HepG2 (cell line): ENCODE measurements at regions not wholly inside any gene's neighbourhood (a gene's known extent, or its start where the extent isn't known, plus 50 kb on each side); places are given as distances from the start of the nearest gene placed in this dataset.

Experiments
- ATAC-seq: fragments of 200-7000 bp; cut with Tn5 transposase; 3 replicates; pipeline ENCODE4 v1.9.1; 2020; ENCODE audit warnings: mild to moderate bottlenecking, moderate library complexity
- BruUV-seq: library from RNA; stranded (reverse); fragments of 400-500 nt; replicated peaks from 2 replicates; lab custom pipeline; 2021; lab: Mats Ljungman, UMichigan
- CTCF ChIA-PET: fragments of 300-600 bp; formaldehyde crosslinking; extraction: SDS; loops from one replicate; lab custom pipeline; 2021; ENCODE audit warnings: low total read pairs, inconsistent platforms, low intra/inter-chr PET ratio; lab: Yijun Ruan, JAX
- POLR2A ChIA-PET: fragments of 350-600 bp; sonication (Branson Sonifier 250); formaldehyde crosslinking; loops from one replicate; lab custom pipeline; 2020; ENCODE audit warnings: antibody characterized with exemption, inconsistent platforms; lab: Yijun Ruan, JAX
- DNase-seq: peaks from one replicate; pipeline ENCODE4 v3.0.0-alpha.2; 2015; ENCODE audit warnings: low spot score
- FAIRE-seq: peaks from 3 replicates; lab custom pipeline; 2011; peaks lifted over from hg19 to GRCh38; lab: Jason Lieb, UNC
- H2AFZ ChIP-seq: one replicate; pipeline ENCODE4 v1.6.1; 2011; ENCODE audit warnings: low read length, inconsistent platforms
- H3K27ac ChIP-seq: fragments of 300-600 bp; 3 replicates; pipeline ENCODE4 v1.8.0; 2011; ENCODE audit warnings: mixed run types, mild to moderate bottlenecking, mixed read lengths, low read length, inconsistent platforms; ENCODE audit not compliant: insufficient read depth; ENCODE audit errors: extremely low read length
- H3K27me3 ChIP-seq, 2 experiments: fragments of 200-600 bp in 1 of 2; 2 replicates in 1 of 2; 3 replicates in 1 of 2; pipeline versions ENCODE4 v1.6.0 to v1.8.0; 2011; ENCODE audit warnings: low read length in 2 of 2, mild to moderate bottlenecking in 2 of 2, moderate library complexity in 2 of 2, inconsistent platforms in 1 of 2; ENCODE audit not compliant: insufficient read depth in 2 of 2, control insufficient read depth in 1 of 2
- H3K36me3 ChIP-seq, 2 experiments: fragments of 200-600 bp in 1 of 2; replicated peaks in 1 of 2; 2 replicates in 1 of 2; 3 replicates in 1 of 2; pipeline versions ENCODE4 v1.5.1 to v1.8.0; 2011; ENCODE audit warnings: low read length in 2 of 2, inconsistent platforms in 1 of 2; ENCODE audit not compliant: insufficient read depth in 2 of 2, control insufficient read depth in 1 of 2
- H3K4me1 ChIP-seq: 2 replicates; pipeline ENCODE4 v1.5.1; 2012; ENCODE audit warnings: low read length, inconsistent platforms; ENCODE audit not compliant: insufficient read depth
- H3K4me2 ChIP-seq: 2 replicates; pipeline ENCODE4 v1.6.0; 2011; ENCODE audit warnings: low read depth, low read length, inconsistent platforms
- H3K4me3 ChIP-seq, 3 experiments: fragments of 200-600 bp in 1 of 3; sonication (generic), shearing (Covaris generic) in 1 of 3; replicated peaks in 1 of 3; 2 replicates each; pipeline ENCODE4 v1.5.1; 2011 to 2016; ENCODE audit warnings: low read length in 3 of 3, inconsistent platforms in 2 of 3, low read depth in 2 of 3, mild to moderate bottlenecking in 2 of 3, control low read depth in 1 of 3, mixed read lengths in 1 of 3; ENCODE audit not compliant: insufficient read depth in 1 of 3
- H3K79me2 ChIP-seq: one replicate; pipeline ENCODE4 v1.6.1; 2011; ENCODE audit warnings: low read length, inconsistent platforms; ENCODE audit not compliant: insufficient read depth
- H3K9ac ChIP-seq: 2 replicates; pipeline ENCODE4 v1.6.0; 2011; ENCODE audit warnings: mild to moderate bottlenecking, low read depth, low read length, inconsistent platforms; ENCODE audit not compliant: insufficient read depth
- H3K9me3 ChIP-seq: 2 replicates; pipeline ENCODE4 v1.5.1; 2012; ENCODE audit warnings: mild to moderate bottlenecking, low read length
- H4K20me1 ChIP-seq: 2 replicates; pipeline ENCODE4 v1.6.0; 2011; ENCODE audit warnings: inconsistent platforms, mild to moderate bottlenecking, low read length, moderate library complexity; ENCODE audit not compliant: insufficient read depth
- CSRNP1 ChIP-seq: sonication (generic); formaldehyde crosslinking; IDR thresholded peaks from 2 replicates; pipeline ENCODE4 v1.8.1; 2023; ENCODE audit warnings: mild to moderate bottlenecking, missing genetic modification reagents
- KLF6 ChIP-seq: IDR thresholded peaks from 2 replicates; pipeline ENCODE4 v1.8.0; 2016; ENCODE audit warnings: missing biosample characterization, missing genetic modification reagents
- MTERF4 ChIP-seq: sonication (generic); formaldehyde crosslinking; IDR thresholded peaks from 2 replicates; pipeline ENCODE4 v1.8.0; 2023; ENCODE audit warnings: mild to moderate bottlenecking, missing genetic modification reagents
- TP53 ChIP-seq: sonication (generic); formaldehyde crosslinking; conservative IDR thresholded peaks from 2 replicates; pipeline ENCODE4 v1.4.0; 2020; ENCODE audit warnings: missing genetic modification reagents
- ZNF563 ChIP-seq: sonication (generic); formaldehyde crosslinking; IDR thresholded peaks from 2 replicates; pipeline ENCODE4 v1.8.0; 2022; ENCODE audit warnings: mild to moderate bottlenecking, moderate library complexity, missing genetic modification reagents
- ZNF891 ChIP-seq: sonication (generic); formaldehyde crosslinking; IDR thresholded peaks from 2 replicates; pipeline ENCODE4 v1.5.0; 2020; ENCODE audit warnings: mild to moderate bottlenecking, missing genetic modification reagents
- WGBS: methylation state at CpG from one replicate; pipeline ENCODE4 v1.1.6; 2017; ENCODE audit warnings: low lambda C conversion rate; 5-methylcytosine and 5-hydroxymethylcytosine counted together
- in situ Hi-C: cut with HindIII; loops from 2 replicates; pipeline ENCODE4 v1.10.0; 2017; ENCODE audit warnings: low pct_unique_long_range_greater_than_20kb; ENCODE audit not compliant: extremely low pct_ligation_motif_present
- intact Hi-C: fragments of 100-400 bp; cut with micrococcal nuclease; formaldehyde crosslinking; loops from one replicate; pipeline ENCODE4 v1.10.0; 2022; ENCODE audit not compliant: unreplicated experiment

- TF ChIP-seq MTERF4 (CRISPR knock-in tag) = no peak
Measured at GRCh38 chr4:33437406-33437805, 2717.2 kb downstream of the PCDH7 start (continued).

GRCh38 chr4:33446953-33447352 lies 2726.8 kb downstream of the PCDH7 start:
- in situ Hi-C loops (no loop called here), intact Hi-C loops (no loop called here)
- DNase-seq (no peak), ATAC-seq (no peak), FAIRE-seq (no peak)
- Histone ChIP-seq H3K4me2 (no peak overlapping the region), H3K4me1 (no peaks in the 10 kb centered on the region), H3K36me3 (no peaks in the 10 kb centered on the region), H3K9me3 (peaks cover 42% of the 10 kb centered on the region), H3K4me3 (no peak overlapping the region), H4K20me1 (no peaks in the 10 kb centered on the region), H2AFZ (no peak overlapping the region), H3K27ac (no peak overlapping the region), H3K27me3 (no peaks in the 10 kb centered on the region), H3K79me2 (no peaks in the 10 kb centered on the region), H3K9ac (no peak overlapping the region)
- ChIA-PET CTCF (no interaction called here), POLR2A (no interaction called here)
- no peak for TF ChIP-seq TP53 (CRISPR knock-in tag)
- no peak for TF ChIP-seq ZNF891 (CRISPR knock-in tag)
- no peak for TF ChIP-seq CSRNP1 (CRISPR knock-in tag)
- TF ChIP-seq ZNF563 (CRISPR knock-in tag) = no peak
- TF ChIP-seq KLF6 (CRISPR knock-in tag) = no peak
- no TSS peak for BruUV-seq
- 1% methylated on average over 2 of the region's 2 CpGs for WGBS
